ENCODE measurements at regions not wholly inside any gene's neighbourhood (a gene's known extent, or its start where the extent isn't known, plus 50 kb on each side); places are given as distances from the start of the nearest gene placed in this dataset.

DNA sequence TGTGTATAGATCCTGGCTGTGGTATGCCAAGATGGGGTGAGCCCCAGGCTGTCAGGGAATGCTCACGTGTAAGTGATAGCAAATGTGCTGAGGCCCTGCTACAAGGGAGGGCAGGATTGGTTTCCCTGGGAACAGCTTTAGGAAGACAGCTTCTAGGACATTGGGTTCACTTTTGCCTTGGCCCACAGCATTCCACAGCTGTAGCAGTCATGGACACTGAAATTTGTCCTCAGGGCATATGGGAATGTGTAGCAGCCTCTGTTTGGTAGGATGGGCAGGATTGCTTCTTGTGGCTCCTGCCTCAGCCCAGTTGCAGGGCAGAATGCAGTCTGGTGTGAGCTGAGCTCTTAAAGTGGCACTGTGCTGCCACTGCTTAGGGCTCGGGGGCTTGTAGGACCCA lies 1061.7 kb upstream of the WWC1 start:
- TF ChIP-seq, protein P1, sequence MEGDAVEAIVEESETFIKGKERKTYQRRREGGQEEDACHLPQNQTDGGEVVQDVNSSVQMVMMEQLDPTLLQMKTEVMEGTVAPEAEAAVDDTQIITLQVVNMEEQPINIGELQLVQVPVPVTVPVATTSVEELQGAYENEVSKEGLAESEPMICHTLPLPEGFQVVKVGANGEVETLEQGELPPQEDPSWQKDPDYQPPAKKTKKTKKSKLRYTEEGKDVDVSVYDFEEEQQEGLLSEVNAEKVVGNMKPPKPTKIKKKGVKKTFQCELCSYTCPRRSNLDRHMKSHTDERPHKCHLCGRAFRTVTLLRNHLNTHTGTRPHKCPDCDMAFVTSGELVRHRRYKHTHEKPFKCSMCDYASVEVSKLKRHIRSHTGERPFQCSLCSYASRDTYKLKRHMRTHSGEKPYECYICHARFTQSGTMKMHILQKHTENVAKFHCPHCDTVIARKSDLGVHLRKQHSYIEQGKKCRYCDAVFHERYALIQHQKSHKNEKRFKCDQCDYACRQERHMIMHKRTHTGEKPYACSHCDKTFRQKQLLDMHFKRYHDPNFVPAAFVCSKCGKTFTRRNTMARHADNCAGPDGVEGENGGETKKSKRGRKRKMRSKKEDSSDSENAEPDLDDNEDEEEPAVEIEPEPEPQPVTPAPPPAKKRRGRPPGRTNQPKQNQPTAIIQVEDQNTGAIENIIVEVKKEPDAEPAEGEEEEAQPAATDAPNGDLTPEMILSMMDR (IDR thresholded peaks at IDR 0.05), result no peak
- TF ChIP-seq POLR2A (IDR thresholded peaks at IDR 0.05), result no peak
